LNCaP clone FGC (cell line): ENCODE measurements at regions not wholly inside any gene's neighbourhood (a gene's known extent, or its start where the extent isn't known, plus 50 kb on each side); places are given as distances from the start of the nearest gene placed in this dataset.

Experiments
- DNase-seq: peaks from one replicate; pipeline ENCODE4 v3.0.0-alpha.2; 2011; ENCODE audit warnings: low read depth
- H3K4me3 ChIP-seq: 2 replicates; pipeline ENCODE4 v1.5.1; 2011; ENCODE audit warnings: mild to moderate bottlenecking, low read depth, low read length, control low read depth
- CTCF ChIP-seq: IDR thresholded peaks from 2 replicates; pipeline ENCODE4 v1.5.1; 2012; ENCODE audit warnings: mild to moderate bottlenecking; ENCODE audit not compliant: control insufficient read depth, insufficient read depth; ENCODE audit errors: extremely low read depth

GRCh38 chr4:184315675-184316359 lies 98.1 kb upstream of the ENPP6 start:
- no peak overlapping the region for H3K4me3 ChIP-seq
- DNase-seq: no peak
- TF ChIP-seq CTCF: no peak

GRCh38 chr4:184313702-184314659 lies 96.3 kb upstream of the ENPP6 start:
- no peak overlapping the region for H3K4me3 ChIP-seq
- no peak for DNase-seq
- no peak for TF ChIP-seq CTCF

GRCh38 chr4:184313058-184313581 lies 95.4 kb upstream of the ENPP6 start:
- no peak overlapping the region for H3K4me3 ChIP-seq
- no peak for TF ChIP-seq CTCF
- no peak for DNase-seq

- DNase-seq: no peak
- TF ChIP-seq CTCF: no peak
- H3K4me3 ChIP-seq: no peak overlapping the region
These were observed 94.5 kb upstream of the ENPP6 start for GRCh38 chr4:184312126-184312525.

GRCh38 chr4:184310881-184311709 lies 93.4 kb upstream of the ENPP6 start:
- TF ChIP-seq CTCF: no peak
- no peak for DNase-seq
- no peak overlapping the region for H3K4me3 ChIP-seq

GRCh38 chr4:184310171-184310567 lies 92.5 kb upstream of the ENPP6 start:
- peak; percentile 29; the same call in 1 of the 2 replicates for TF ChIP-seq CTCF
- no peak overlapping the region for H3K4me3 ChIP-seq
- no peak for DNase-seq
